Inferior parietal cortex (tissue), 1 donor: ENCODE measurements at regions not wholly inside any gene's neighbourhood (a gene's known extent, or its start where the extent isn't known, plus 50 kb on each side); places are given as distances from the start of the nearest gene placed in this dataset.

ENCODE experiments used
- DNase-seq: peaks from one replicate; pipeline ENCODE4 v3.0.0-alpha.2; 2016; ENCODE audit errors: extremely low spot score

GRCh38 chr1:38117444-38117887 lies 70.9 kb upstream of the POU3F1 start:
- no peak for DNase-seq

GRCh38 chr1:38115682-38116202 lies 69.1 kb upstream of the POU3F1 start:
- DNase-seq = no peak

- DNase-seq = no peak
Measured at GRCh38 chr1:38115226-38115625, 68.6 kb upstream of the POU3F1 start.

- DNase-seq = peak; percentile 74
Measured at GRCh38 chr1:38114241-38115026, 67.8 kb upstream of the POU3F1 start.

- no peak for DNase-seq
Measured at GRCh38 chr1:38113159-38113666, 66.6 kb upstream of the POU3F1 start.

GRCh38 chr1:38111589-38111988 lies 65.0 kb upstream of the POU3F1 start:
- no peak for DNase-seq

GRCh38 chr1:38105267-38105666 lies 58.7 kb upstream of the POU3F1 start:
- DNase-seq = no peak

GRCh38 chr1:38102636-38103035 lies 56.0 kb upstream of the POU3F1 start:
- DNase-seq = no peak

- no peak for DNase-seq
Measured at GRCh38 chr1:38101037-38101785, 54.6 kb upstream of the POU3F1 start.

- DNase-seq = no peak
Measured at GRCh38 chr1:38098101-38098847, 51.7 kb upstream of the POU3F1 start.

GRCh38 chr1:38097284-38097898 lies 50.8 kb upstream of the POU3F1 start:
- DNase-seq = no peak
